ENCODE measurements at regions not wholly inside any gene's neighbourhood (a gene's known extent, or its start where the extent isn't known, plus 50 kb on each side); places are given as distances from the start of the nearest gene placed in this dataset.

GRCh38 chr6:133835901-133836300 is 53.0 kb upstream of the TCF21 start:
- no peaks in the 10 kb centered on the region for H4K20me1 ChIP-seq (ENCODE audit: insufficient read depth)
- H3K27ac ChIP-seq (ENCODE audit: low read depth in 2 of 2, low read length in 1 of 2) = no peak overlapping the region
- no peaks in the 10 kb centered on the region for H3K9me3 ChIP-seq
- no peaks in the 10 kb centered on the region; a peak in 1 of 4 replicates for H3K4me1 ChIP-seq (ENCODE audit: control insufficient read depth in 1 of 2, insufficient read depth in 2 of 2, low read depth in 1 of 2, low read length in 1 of 2)
- 25% methylated on average over 4 of the region's 4 CpGs for WGBS (ENCODE audit: low lambda C conversion rate)
- H3K27me3 ChIP-seq (ENCODE audit: insufficient read depth) = peaks cover 27% of the 10 kb centered on the region
- H3F3A ChIP-seq (replicated peaks; ENCODE audit: insufficient read depth) = no peaks in the 10 kb centered on the region
- H3K9me2 ChIP-seq = no peaks in the 10 kb centered on the region
- H3K9ac ChIP-seq = no peak overlapping the region
- H3K79me2 ChIP-seq (ENCODE audit: insufficient read depth) = no peaks in the 10 kb centered on the region
- CTCF ChIA-PET = interaction anchor here (2.8 to 3.3 kb wide), 2 partner anchors 81 to 87 kb away, joined by 8 to 15 read pairs; no protein-coding TSS in a partner anchor
- H3K4me2 ChIP-seq = no peak overlapping the region
- H3K36me3 ChIP-seq (replicated peaks in 1 of 2; ENCODE audit: control insufficient read depth in 1 of 2, insufficient read depth in 2 of 2, low read length in 1 of 2) = no peaks in the 10 kb centered on the region
- POLR2A ChIA-PET = no interaction called here
- TF ChIP-seq RFX5 (IDR thresholded peaks at IDR 0.05; ENCODE audit: low read length) = no peak
- TF ChIP-seq NFIC (IDR thresholded peaks at IDR 0.05; ENCODE audit: borderline replicate concordance) = no peak
- no peak overlapping the region for H3K4me3 ChIP-seq (ENCODE audit: low read depth in 2 of 2, low read length in 1 of 2)
- no peak for DNase-seq
- no peak overlapping the region for H2AFZ ChIP-seq (ENCODE audit: low read depth)

GRCh38 chr6:133837801-133838349 is 51.0 kb upstream of the TCF21 start:
- no peak overlapping the region for H2AFZ ChIP-seq (ENCODE audit: low read depth)
- H3K9me3 ChIP-seq = no peaks in the 10 kb centered on the region
- H3K79me2 ChIP-seq (ENCODE audit: insufficient read depth) = no peaks in the 10 kb centered on the region
- ChIA-PET POLR2A (no interaction called here), CTCF (interaction anchor here (0.6 to 3.3 kb wide), 11 partner anchors 8 to 269 kb away, joined by 3 to 15 read pairs (median 4); no protein-coding TSS in a partner anchor)
- H3K9ac ChIP-seq = no peak overlapping the region
- peak overlapping the region; percentile 63; the same call in 1 of the 2 replicates for H3K4me2 ChIP-seq
- no peak for TF ChIP-seq PBX3 (IDR thresholded peaks at IDR 0.05)
- no peak for TF ChIP-seq EP300 (IDR thresholded peaks at IDR 0.05; ENCODE audit: borderline replicate concordance in 1 of 2, low read depth in 1 of 2, low read length in 1 of 2)
- no peak for TF ChIP-seq CHD2 (IDR thresholded peaks at IDR 0.05; ENCODE audit: low read length, partially characterized antibody)
- TF ChIP-seq MAX (IDR thresholded peaks at IDR 0.05; ENCODE audit: low read depth) = no peak
- TF ChIP-seq NRF1 (IDR thresholded peaks at IDR 0.05; ENCODE audit: low read depth, low read length) = no peak
- no peak for TF ChIP-seq EZH2phosphoT487 (IDR thresholded peaks at IDR 0.05; ENCODE audit: borderline replicate concordance, low read depth)
- no peak for TF ChIP-seq RFX5 (IDR thresholded peaks at IDR 0.05; ENCODE audit: low read length)
- peak; percentile 66 for TF ChIP-seq CTCF (IDR thresholded peaks at IDR 0.05)
- TF ChIP-seq TCF12 (IDR thresholded peaks at IDR 0.05) = no peak
- peak; percentile 47 for TF ChIP-seq SMC3 (IDR thresholded peaks at IDR 0.05; ENCODE audit: low read depth, low read length)
- TF ChIP-seq FOXM1 (IDR thresholded peaks at IDR 0.05; ENCODE audit: low read depth) = no peak
- TF ChIP-seq RAD21 (IDR thresholded peaks at IDR 0.05; ENCODE audit: low read length) = peak; percentile 44
- no peaks in the 10 kb centered on the region; a peak in 1 of 4 replicates for H3K4me1 ChIP-seq (ENCODE audit: control insufficient read depth in 1 of 2, insufficient read depth in 2 of 2, low read depth in 1 of 2, low read length in 1 of 2)
- no peak overlapping the region for H3K27ac ChIP-seq (ENCODE audit: low read depth in 2 of 2, low read length in 1 of 2)
- no peaks in the 10 kb centered on the region for H3K9me2 ChIP-seq
- DNase-seq = peak; percentile 49
- no peaks in the 10 kb centered on the region for H3K36me3 ChIP-seq (replicated peaks in 1 of 2; ENCODE audit: control insufficient read depth in 1 of 2, insufficient read depth in 2 of 2, low read length in 1 of 2)
- H3K4me3 ChIP-seq (ENCODE audit: low read depth in 2 of 2, low read length in 1 of 2) = peak overlapping the region; percentile 42 to 61
- WGBS (ENCODE audit: low lambda C conversion rate) = 4% methylated on average over 23 of the region's 30 CpGs
- H3K27me3 ChIP-seq (ENCODE audit: insufficient read depth) = peaks cover 27% of the 10 kb centered on the region
- no peaks in the 10 kb centered on the region for H4K20me1 ChIP-seq (ENCODE audit: insufficient read depth)
- no peaks in the 10 kb centered on the region for H3F3A ChIP-seq (replicated peaks; ENCODE audit: insufficient read depth)
